Transverse colon (tissue), 3 donors: ENCODE measurements at regions not wholly inside any gene's neighbourhood (a gene's known extent, or its start where the extent isn't known, plus 50 kb on each side); places are given as distances from the start of the nearest gene placed in this dataset.

ENCODE experiments used
- CTCF ChIP-seq, 5 experiments: fragments of 200-600 bp in 3 of 5; fragments of 450-650 bp in 2 of 5; sonication (generic) in 3 of 5; IDR thresholded peaks; 1 replicate in 2 of 5; 2 replicates in 3 of 5; pipeline ENCODE4 v1.5.1; 2016 to 2017; ENCODE audit warnings: antibody characterized with exemption in 5 of 5, inconsistent platforms in 3 of 5, mild to moderate bottlenecking in 2 of 5, moderate library complexity in 1 of 5
- EP300 ChIP-seq: sonication (generic); formaldehyde crosslinking; IDR thresholded peaks from one replicate; pipeline ENCODE4 v1.6.1; 2017; ENCODE audit warnings: antibody characterized with exemption, low read depth
- POLR2A ChIP-seq: fragments of 450-650 bp; IDR thresholded peaks from one replicate; pipeline ENCODE4 v1.6.1; 2016; ENCODE audit warnings: antibody characterized with exemption, mild to moderate bottlenecking, moderate library complexity

GRCh38 chr4:125550769-125551168 lies 236.0 kb downstream of the FAT4 start:
- TF ChIP-seq CTCF (IDR thresholded peaks at IDR 0.05) (no peak), EP300 (no peak), POLR2A (no peak)
